Choroid plexus epithelial cell (primary cell): ENCODE measurements at regions not wholly inside any gene's neighbourhood (a gene's known extent, or its start where the extent isn't known, plus 50 kb on each side); places are given as distances from the start of the nearest gene placed in this dataset.

Experiments
- DNase-seq: peaks from one replicate; pipeline ENCODE4 v3.0.0-alpha.2; 2010; ENCODE audit warnings: low read depth
- H3K4me3 ChIP-seq: 2 replicates; pipeline ENCODE4 v1.5.1; 2011; ENCODE audit warnings: low read depth, mild to moderate bottlenecking, control low read depth, low read length, moderate library complexity
- TF ChIP-seq, protein P1 (sequence below): conservative IDR thresholded peaks from 2 replicates; pipeline ENCODE4 v1.5.1; 2011; ENCODE audit warnings: low read depth, mild to moderate bottlenecking, control low read depth, inconsistent platforms, low read length, moderate library complexity

DNA sequence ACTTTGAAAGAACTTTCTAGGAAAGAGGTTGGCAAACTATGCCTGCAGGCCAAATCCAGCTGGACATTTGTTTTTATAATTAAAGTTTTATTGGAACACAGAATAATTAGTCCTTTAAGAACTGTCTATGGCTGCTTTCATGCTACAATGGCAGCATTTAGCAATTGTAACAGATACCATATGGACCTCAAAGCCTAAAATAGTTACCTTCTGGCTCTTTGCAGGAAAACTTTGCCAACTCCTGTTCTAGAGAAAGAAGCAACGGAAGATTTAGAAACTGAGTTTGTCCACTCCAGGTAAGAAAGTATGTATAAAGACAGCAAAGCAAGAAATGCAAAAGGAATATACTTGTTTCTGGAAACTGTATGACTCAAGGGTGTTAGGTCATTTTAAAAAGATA lies 281.7 kb upstream of the TRPM3 start:
- H3K4me3 ChIP-seq: no peak overlapping the region
- TF ChIP-seq, protein P1, sequence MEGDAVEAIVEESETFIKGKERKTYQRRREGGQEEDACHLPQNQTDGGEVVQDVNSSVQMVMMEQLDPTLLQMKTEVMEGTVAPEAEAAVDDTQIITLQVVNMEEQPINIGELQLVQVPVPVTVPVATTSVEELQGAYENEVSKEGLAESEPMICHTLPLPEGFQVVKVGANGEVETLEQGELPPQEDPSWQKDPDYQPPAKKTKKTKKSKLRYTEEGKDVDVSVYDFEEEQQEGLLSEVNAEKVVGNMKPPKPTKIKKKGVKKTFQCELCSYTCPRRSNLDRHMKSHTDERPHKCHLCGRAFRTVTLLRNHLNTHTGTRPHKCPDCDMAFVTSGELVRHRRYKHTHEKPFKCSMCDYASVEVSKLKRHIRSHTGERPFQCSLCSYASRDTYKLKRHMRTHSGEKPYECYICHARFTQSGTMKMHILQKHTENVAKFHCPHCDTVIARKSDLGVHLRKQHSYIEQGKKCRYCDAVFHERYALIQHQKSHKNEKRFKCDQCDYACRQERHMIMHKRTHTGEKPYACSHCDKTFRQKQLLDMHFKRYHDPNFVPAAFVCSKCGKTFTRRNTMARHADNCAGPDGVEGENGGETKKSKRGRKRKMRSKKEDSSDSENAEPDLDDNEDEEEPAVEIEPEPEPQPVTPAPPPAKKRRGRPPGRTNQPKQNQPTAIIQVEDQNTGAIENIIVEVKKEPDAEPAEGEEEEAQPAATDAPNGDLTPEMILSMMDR: no peak
- DNase-seq: no peak

DNA sequence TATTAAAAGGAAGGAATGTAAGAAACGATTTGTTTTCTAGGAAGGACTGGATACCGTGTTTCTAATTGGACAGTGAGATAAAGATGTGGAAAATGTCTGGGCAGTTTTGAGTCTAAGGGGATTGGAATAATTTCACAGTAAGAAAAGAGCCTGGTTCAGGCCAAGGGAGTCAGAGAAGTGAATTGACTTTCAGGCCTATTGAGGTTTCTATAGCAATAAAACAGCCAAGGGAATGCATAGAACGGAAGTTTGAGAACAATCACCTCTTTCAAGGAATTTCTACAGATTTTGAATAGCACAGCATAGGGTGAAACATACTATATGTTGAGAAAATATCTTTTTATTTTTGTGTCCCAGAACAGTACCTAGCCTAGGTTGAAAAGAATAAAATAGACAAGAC lies 271.6 kb upstream of the TRPM3 start:
- TF ChIP-seq, protein P1: no peak
- no peak overlapping the region for H3K4me3 ChIP-seq
- DNase-seq: no peak

DNA sequence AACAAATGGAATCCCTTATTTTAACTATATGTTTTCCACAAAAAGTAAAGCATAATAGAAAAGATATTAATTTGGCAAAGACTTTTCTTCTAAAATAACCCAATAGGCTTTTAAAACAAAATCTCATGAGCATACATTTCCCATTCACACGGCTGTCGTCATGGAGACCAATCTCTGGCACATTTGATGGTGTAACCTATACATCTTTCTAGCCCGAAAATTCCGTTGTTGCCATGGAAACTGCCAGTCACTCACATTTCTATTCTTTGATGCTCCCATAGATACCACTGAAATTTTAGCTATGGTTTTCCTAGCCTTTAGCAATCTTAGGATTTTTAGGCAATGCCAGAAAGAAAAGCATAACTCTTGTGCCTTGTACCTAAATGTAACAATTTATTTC lies 262.9 kb upstream of the TRPM3 start:
- no peak overlapping the region for H3K4me3 ChIP-seq
- DNase-seq: no peak
- TF ChIP-seq, protein P1: no peak

DNA sequence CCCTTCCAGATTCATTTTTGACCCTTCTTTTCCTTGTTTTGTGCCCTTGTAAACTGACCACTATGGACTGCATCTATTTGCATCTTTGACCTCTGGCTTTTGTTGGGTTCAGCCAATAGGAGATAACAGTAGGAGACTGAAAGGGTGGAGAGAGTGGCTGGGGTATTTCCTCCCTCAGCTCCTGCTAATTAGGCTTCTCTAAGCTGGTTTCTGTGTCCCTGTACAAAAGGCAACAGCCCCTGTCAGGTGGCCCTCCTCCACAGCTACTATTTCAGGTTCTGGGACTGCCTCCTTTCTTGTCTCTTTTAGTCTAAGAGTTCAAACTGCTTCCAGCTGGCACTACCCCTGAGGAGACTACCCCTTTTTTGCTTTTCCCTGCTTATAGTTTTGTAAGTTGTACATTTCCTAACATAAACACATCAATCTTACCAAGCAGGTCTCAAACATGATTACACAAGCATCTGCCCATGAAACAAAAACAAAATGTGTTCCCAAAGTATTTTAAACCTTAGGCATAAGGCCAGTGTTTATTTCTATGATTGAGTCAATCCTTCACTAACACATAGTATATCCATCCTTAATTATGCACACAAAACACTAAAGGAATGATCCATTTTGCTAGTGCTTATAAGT lies 262.0 kb upstream of the TRPM3 start:
- DNase-seq: no peak
- TF ChIP-seq, protein P1: no peak

DNA sequence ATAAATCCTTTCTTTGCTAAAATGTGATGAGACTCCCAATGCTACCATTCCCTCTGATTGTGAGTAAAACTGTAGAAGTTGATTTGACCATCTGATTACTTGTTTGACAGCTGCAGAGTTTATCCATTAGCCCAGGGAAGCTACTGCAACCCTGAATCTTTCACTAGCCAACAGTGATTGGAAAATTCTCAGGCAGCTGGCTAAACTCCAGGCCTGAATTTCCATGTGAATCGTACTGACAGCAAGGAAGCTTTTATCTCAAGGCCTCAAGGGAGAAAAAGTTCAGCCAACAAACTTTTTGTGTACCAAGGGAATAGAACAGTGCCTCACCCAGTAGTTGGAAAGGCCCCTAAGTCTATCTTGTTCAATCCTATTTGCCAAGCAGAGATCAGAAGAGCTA lies 246.7 kb upstream of the TRPM3 start:
- TF ChIP-seq, protein P1: no peak
- H3K4me3 ChIP-seq: no peak overlapping the region
- no peak for DNase-seq

More for the DNA sequence above, 262.0 kb upstream of the TRPM3 start:
- no peak overlapping the region for H3K4me3 ChIP-seq

DNA sequence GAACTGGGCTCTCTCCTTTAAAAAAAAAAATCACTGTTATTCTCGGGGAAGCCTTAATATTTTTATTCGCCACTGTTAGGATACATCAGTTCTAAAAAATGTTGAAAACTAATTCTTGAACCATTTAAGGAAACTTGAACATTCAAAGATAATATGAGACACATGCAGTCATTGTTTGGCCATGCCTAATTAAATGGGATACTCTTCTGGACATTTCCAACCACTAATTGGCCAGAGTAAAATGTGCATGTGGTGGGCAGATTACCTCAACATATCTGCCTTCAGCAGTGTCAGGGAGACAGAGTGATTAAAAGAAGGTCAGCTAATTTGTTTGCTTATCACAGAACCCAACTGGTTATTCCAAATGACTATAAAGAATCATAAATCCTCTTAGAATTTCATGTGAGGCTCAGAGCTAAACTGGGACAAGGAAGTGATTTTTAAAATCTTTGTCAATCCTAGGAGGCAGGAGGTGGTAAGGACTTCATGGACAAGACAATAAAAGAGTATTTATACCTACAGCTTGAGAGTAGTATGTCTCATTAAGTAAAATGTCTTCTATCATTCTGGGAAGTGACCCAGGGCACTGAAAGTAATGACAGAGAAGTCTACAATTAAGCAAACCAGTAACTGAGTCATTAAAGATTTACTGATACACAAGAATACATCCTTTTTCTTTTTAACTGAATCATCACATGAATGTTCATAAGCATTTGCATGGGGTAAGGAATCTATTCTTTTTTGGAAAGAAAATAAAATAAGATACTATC lies 242.9 kb upstream of the TRPM3 start:
- DNase-seq: no peak
- H3K4me3 ChIP-seq: no peak overlapping the region
- TF ChIP-seq, protein P1: no peak
